HEK293 (cell line): ENCODE measurements at regions not wholly inside any gene's neighbourhood (a gene's known extent, or its start where the extent isn't known, plus 50 kb on each side); places are given as distances from the start of the nearest gene placed in this dataset.

Experiments
- ZIC2 ChIP-seq: fragments of 450-650 bp; formaldehyde crosslinking; IDR thresholded peaks from 2 replicates; pipeline ENCODE4 v1.5.1; 2016; ENCODE audit warnings: missing biosample characterization, missing genetic modification characterization
- ZNF19 ChIP-seq: fragments of 450-650 bp; formaldehyde crosslinking; IDR thresholded peaks from 2 replicates; pipeline ENCODE4; 2016; ENCODE audit warnings: missing biosample characterization, missing genetic modification characterization, low read depth
- ZNF354C ChIP-seq: fragments of 450-650 bp; formaldehyde crosslinking; IDR thresholded peaks from 2 replicates; pipeline ENCODE4 v1.5.1; 2016; ENCODE audit warnings: missing biosample characterization, missing genetic modification characterization, low read depth, borderline replicate concordance
- ZNF664 ChIP-seq: fragments of 450-650 bp; formaldehyde crosslinking; IDR thresholded peaks from 2 replicates; pipeline ENCODE4 v1.5.1; 2016; ENCODE audit warnings: missing biosample characterization, missing genetic modification characterization
- TF ChIP-seq, protein P1 (sequence below): fragments of 450-650 bp; formaldehyde crosslinking; IDR thresholded peaks from 2 replicates; pipeline ENCODE4 v1.5.1; 2016; ENCODE audit warnings: missing biosample characterization, missing genetic modification characterization
- TF ChIP-seq, protein P2 (sequence below): fragments of 450-650 bp; IDR thresholded peaks from 2 replicates; pipeline ENCODE4 v1.5.1; 2018; ENCODE audit warnings: missing biosample characterization, missing genetic modification characterization

DNA sequence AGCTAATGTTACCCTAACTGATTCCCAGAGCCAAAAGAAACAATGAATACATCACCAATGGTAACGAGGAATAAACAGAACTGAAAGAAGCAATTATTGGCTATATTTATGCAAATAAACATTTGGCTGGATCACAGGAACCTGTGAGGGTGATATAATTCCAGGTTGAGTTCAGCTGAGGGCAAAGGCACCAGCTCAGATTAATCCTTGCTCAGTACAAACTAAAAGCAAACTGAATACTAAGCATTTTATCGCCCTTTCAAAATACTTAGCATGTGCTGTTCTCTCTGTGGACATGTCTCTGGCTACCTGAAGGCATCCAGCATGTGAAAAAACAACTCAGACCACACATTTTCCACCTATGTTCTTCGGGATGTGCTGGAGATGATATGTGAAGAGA, 791.7 kb downstream of the METTL4 start:
- TF ChIP-seq ZNF354C = no peak
- TF ChIP-seq ZIC2 (tag by site-specific recombination) = no peak
- TF ChIP-seq, protein P1, sequence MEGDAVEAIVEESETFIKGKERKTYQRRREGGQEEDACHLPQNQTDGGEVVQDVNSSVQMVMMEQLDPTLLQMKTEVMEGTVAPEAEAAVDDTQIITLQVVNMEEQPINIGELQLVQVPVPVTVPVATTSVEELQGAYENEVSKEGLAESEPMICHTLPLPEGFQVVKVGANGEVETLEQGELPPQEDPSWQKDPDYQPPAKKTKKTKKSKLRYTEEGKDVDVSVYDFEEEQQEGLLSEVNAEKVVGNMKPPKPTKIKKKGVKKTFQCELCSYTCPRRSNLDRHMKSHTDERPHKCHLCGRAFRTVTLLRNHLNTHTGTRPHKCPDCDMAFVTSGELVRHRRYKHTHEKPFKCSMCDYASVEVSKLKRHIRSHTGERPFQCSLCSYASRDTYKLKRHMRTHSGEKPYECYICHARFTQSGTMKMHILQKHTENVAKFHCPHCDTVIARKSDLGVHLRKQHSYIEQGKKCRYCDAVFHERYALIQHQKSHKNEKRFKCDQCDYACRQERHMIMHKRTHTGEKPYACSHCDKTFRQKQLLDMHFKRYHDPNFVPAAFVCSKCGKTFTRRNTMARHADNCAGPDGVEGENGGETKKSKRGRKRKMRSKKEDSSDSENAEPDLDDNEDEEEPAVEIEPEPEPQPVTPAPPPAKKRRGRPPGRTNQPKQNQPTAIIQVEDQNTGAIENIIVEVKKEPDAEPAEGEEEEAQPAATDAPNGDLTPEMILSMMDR (tag by site-specific recombination) = no peak
- TF ChIP-seq, protein P2, sequence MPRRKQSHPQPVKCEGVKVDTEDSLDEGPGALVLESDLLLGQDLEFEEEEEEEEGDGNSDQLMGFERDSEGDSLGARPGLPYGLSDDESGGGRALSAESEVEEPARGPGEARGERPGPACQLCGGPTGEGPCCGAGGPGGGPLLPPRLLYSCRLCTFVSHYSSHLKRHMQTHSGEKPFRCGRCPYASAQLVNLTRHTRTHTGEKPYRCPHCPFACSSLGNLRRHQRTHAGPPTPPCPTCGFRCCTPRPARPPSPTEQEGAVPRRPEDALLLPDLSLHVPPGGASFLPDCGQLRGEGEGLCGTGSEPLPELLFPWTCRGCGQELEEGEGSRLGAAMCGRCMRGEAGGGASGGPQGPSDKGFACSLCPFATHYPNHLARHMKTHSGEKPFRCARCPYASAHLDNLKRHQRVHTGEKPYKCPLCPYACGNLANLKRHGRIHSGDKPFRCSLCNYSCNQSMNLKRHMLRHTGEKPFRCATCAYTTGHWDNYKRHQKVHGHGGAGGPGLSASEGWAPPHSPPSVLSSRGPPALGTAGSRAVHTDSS = no peak
- TF ChIP-seq ZNF664 (tag by site-specific recombination) = no peak
- TF ChIP-seq ZNF19 (tag by site-specific recombination) = no peak
